B cell (primary cell): ENCODE measurements at regions not wholly inside any gene's neighbourhood (a gene's known extent, or its start where the extent isn't known, plus 50 kb on each side); places are given as distances from the start of the nearest gene placed in this dataset.

Source experiments
- ATAC-seq: fragments of 200-7000 bp; cut with Tn5 transposase; one replicate; pipeline ENCODE4 v1.10.0; 2021; ENCODE audit warnings: low read depth, mild to moderate bottlenecking, moderate number of reproducible peaks, moderate library complexity
- CTCF ChIA-PET: fragments of 350-600 bp; sonication (Branson Sonifier 250); formaldehyde crosslinking; loops from one replicate; lab custom pipeline; 2021; ENCODE audit warnings: antibody characterized with exemption, inconsistent platforms; lab: Charles Lee
- POLR2A ChIA-PET: fragments of 350-600 bp; sonication (Branson Sonifier 250); formaldehyde crosslinking; loops from one replicate; lab custom pipeline; 2021; ENCODE audit warnings: antibody characterized with exemption; lab: Charles Lee
- DNase-seq: peaks from one replicate; pipeline ENCODE4 v3.0.0; 2013
- H2AFZ ChIP-seq: 2 replicates; pipeline ENCODE4 v1.6.1; 2012; ENCODE audit warnings: mild to moderate bottlenecking, low read depth, low read length; ENCODE audit not compliant: insufficient read depth, poor library complexity, severe bottlenecking
- H3K27ac ChIP-seq, 2 donors: 1 replicate in 1 of 2; 2 replicates in 1 of 2; pipeline ENCODE4 v1.5.1; 2012 to 2013; ENCODE audit warnings: low read length in 2 of 2, mild to moderate bottlenecking in 2 of 2, moderate library complexity in 1 of 2
- H3K27me3 ChIP-seq, 4 experiments: fragments of 200-600 bp in 1 of 4; sonication (generic) in 1 of 4; replicated peaks in 1 of 4; 1 replicate in 2 of 4; 2 replicates in 2 of 4; pipeline versions ENCODE4 v1.6.1 to v1.7.0; 2013 to 2016; ENCODE audit warnings: low read length in 3 of 4, mild to moderate bottlenecking in 2 of 4, mixed read lengths in 1 of 4, moderate library complexity in 1 of 4; ENCODE audit not compliant: insufficient read depth in 4 of 4, control insufficient read depth in 3 of 4; ENCODE audit errors: control extremely low read depth in 1 of 4
- H3K36me3 ChIP-seq, 2 experiments: replicated peaks in 1 of 2; 1 replicate in 1 of 2; 2 replicates in 1 of 2; pipeline versions ENCODE4 v1.6.1 to v1.7.1; 2013; ENCODE audit warnings: low read length in 1 of 2; ENCODE audit not compliant: insufficient read depth in 2 of 2, control insufficient read depth in 1 of 2; ENCODE audit errors: control extremely low read depth in 1 of 2, extremely low read depth in 1 of 2
- H3K4me1 ChIP-seq, 2 donors: fragments of 200-600 bp in 1 of 2; sonication (generic) in 1 of 2; 1 replicate in 1 of 2; 2 replicates in 1 of 2; pipeline versions ENCODE4 v1.5.1 to v1.6.1; 2013 to 2017; ENCODE audit warnings: low read length in 2 of 2; ENCODE audit not compliant: control insufficient read depth in 2 of 2, insufficient read depth in 2 of 2
- H3K4me2 ChIP-seq: replicated peaks from 2 replicates; pipeline ENCODE3; 2012; ENCODE audit warnings: mild to moderate bottlenecking, low read depth, low read length; ENCODE audit not compliant: poor library complexity, severe bottlenecking
- H3K4me3 ChIP-seq, 5 experiments: fragments of 200-600 bp in 1 of 5; sonication (generic) in 1 of 5; 1 replicate in 3 of 5; 2 replicates in 2 of 5; pipeline versions ENCODE4 v1.5.1 to v1.7.0; 2011 to 2016; ENCODE audit warnings: low read length in 4 of 5, mild to moderate bottlenecking in 4 of 5, low read depth in 2 of 5, control low read depth in 1 of 5, moderate library complexity in 1 of 5; ENCODE audit not compliant: insufficient read depth in 1 of 5; ENCODE audit errors: control extremely low read depth in 1 of 5, extremely low read depth in 1 of 5
- H3K79me2 ChIP-seq: fragments of 200-600 bp; sonication (generic); one replicate; pipeline ENCODE4 v1.6.0; 2016; ENCODE audit warnings: low read length; ENCODE audit not compliant: control insufficient read depth, insufficient read depth
- H3K9ac ChIP-seq: fragments of 200-600 bp; sonication (generic); 2 replicates; pipeline ENCODE4 v1.6.1; 2017; ENCODE audit warnings: mild to moderate bottlenecking, low read length, moderate library complexity
- H3K9me3 ChIP-seq, 3 donors: one replicate each; pipeline versions ENCODE4 v1.6.1 to v1.7.1; 2013; ENCODE audit warnings: low read length in 2 of 3; ENCODE audit not compliant: control insufficient read depth in 2 of 3, insufficient read depth in 1 of 3; ENCODE audit errors: control extremely low read depth in 1 of 3
- H4K20me1 ChIP-seq: 2 replicates; pipeline ENCODE4 v1.6.0; 2012; ENCODE audit warnings: mild to moderate bottlenecking, low read length; ENCODE audit not compliant: insufficient read depth, control insufficient read depth, poor library complexity, severe bottlenecking
- H3K27ac Mint-ChIP-seq: one replicate; pipeline ENCODE4 v1.8.0; 2021; ENCODE audit warnings: mixed read lengths
- H3K27me3 Mint-ChIP-seq: one replicate; pipeline ENCODE4 v1.8.0; 2021; ENCODE audit warnings: mixed read lengths
- H3K4me1 Mint-ChIP-seq: one replicate; pipeline ENCODE4 v1.8.0; 2021; ENCODE audit warnings: mixed read lengths
- H3K4me3 Mint-ChIP-seq: one replicate; pipeline ENCODE4 v1.8.0; 2021; ENCODE audit warnings: mixed read lengths
- H3K9me3 Mint-ChIP-seq: one replicate; pipeline ENCODE4 v1.8.0; 2022; ENCODE audit warnings: mixed read lengths; ENCODE audit not compliant: insufficient read depth
- EZH2 ChIP-seq: IDR thresholded peaks from 2 replicates; pipeline ENCODE4 v1.6.1; 2012; ENCODE audit warnings: borderline replicate concordance, low read depth, mild to moderate bottlenecking, moderate library complexity, low read length; ENCODE audit not compliant: insufficient read depth, poor library complexity, severe bottlenecking
- WGBS: methylation state at CpG from one replicate; pipeline ENCODE4 v1.1.5; 2013; ENCODE audit warnings: missing lambda C conversion rate; ENCODE audit not compliant: insufficient coverage; 5-methylcytosine and 5-hydroxymethylcytosine counted together
- intact Hi-C: fragments of 100-400 bp; cut with micrococcal nuclease; formaldehyde crosslinking; loops from one replicate; pipeline ENCODE4 v1.10.0; 2022
- TF ChIP-seq, protein P1 (sequence below): fragments of 200-600 bp; IDR thresholded peaks from one replicate; pipeline ENCODE4 v1.8.0; 2022; ENCODE audit warnings: antibody characterized with exemption, mild to moderate bottlenecking

DNA sequence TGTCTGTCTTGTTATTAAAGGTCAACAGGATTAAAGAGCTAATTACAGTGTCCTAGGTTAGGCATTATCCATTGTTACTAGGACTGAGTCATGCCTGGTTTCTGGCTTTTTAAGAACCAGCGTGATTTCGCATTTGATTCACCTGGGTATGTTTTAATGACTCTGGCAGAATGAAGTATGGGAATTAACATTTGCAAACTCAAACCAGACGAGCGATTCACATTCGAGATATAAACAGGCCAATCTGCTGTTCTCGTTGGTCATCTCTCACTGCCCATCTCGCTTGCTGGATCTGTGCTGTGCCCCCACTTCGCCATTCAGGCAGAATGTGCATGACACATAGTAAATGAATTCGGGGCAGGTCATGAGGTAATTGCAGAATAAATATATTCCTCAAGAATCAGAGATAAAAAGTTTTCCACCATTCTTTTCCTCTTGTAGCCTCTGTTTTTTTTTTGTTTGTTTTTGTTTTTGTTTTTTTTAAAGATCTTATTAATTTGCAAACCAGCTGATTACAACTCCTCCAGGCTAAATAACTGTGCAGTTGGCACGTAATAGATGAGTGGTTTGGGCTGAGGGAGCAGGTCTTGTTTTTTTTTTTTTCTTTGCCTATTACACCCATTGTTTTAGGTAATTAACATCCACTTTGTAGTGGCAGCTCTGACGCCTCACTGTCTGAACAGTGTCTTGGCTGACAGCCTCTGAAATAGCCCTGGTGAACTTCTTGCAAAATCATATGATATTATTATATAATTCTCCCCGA, 313.5 kb upstream of the MSX2 start:
- Histone ChIP-seq H3K36me3 (no peaks in the 10 kb centered on the region), H2AFZ (no peak overlapping the region), H3K9me3 (peaks cover 0 to 2% (median 0%) of the 10 kb centered on the region in 3 donors), H3K79me2 (no peaks in the 10 kb centered on the region), H4K20me1 (no peaks in the 10 kb centered on the region), H3K4me1 (no peaks in the 10 kb centered on the region), H3K9ac (no peak overlapping the region), H3K4me2 (no peak overlapping the region), H3K27ac (no peak overlapping the region), H3K4me3 (no peak overlapping the region), H3K27me3 (no peaks in the 10 kb centered on the region)
- peaks cover 10% of the 10 kb centered on the region for H3K27me3 Mint-ChIP-seq
- TF ChIP-seq EZH2, result no peak
- TF ChIP-seq, protein P1, sequence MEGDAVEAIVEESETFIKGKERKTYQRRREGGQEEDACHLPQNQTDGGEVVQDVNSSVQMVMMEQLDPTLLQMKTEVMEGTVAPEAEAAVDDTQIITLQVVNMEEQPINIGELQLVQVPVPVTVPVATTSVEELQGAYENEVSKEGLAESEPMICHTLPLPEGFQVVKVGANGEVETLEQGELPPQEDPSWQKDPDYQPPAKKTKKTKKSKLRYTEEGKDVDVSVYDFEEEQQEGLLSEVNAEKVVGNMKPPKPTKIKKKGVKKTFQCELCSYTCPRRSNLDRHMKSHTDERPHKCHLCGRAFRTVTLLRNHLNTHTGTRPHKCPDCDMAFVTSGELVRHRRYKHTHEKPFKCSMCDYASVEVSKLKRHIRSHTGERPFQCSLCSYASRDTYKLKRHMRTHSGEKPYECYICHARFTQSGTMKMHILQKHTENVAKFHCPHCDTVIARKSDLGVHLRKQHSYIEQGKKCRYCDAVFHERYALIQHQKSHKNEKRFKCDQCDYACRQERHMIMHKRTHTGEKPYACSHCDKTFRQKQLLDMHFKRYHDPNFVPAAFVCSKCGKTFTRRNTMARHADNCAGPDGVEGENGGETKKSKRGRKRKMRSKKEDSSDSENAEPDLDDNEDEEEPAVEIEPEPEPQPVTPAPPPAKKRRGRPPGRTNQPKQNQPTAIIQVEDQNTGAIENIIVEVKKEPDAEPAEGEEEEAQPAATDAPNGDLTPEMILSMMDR, result no peak
- POLR2A ChIA-PET, result no interaction called here
- intact Hi-C loops, result no loop called here
- peaks cover 2% of the 10 kb centered on the region for H3K9me3 Mint-ChIP-seq
- WGBS, result 100% methylated on average over 8 of the region's 12 CpGs
- H3K4me3 Mint-ChIP-seq, result no peak overlapping the region
- ATAC-seq (no peak), DNase-seq (no peak)
- no peak overlapping the region for H3K27ac Mint-ChIP-seq
- CTCF ChIA-PET, result no interaction called here
- H3K4me1 Mint-ChIP-seq, result no peaks in the 10 kb centered on the region

DNA sequence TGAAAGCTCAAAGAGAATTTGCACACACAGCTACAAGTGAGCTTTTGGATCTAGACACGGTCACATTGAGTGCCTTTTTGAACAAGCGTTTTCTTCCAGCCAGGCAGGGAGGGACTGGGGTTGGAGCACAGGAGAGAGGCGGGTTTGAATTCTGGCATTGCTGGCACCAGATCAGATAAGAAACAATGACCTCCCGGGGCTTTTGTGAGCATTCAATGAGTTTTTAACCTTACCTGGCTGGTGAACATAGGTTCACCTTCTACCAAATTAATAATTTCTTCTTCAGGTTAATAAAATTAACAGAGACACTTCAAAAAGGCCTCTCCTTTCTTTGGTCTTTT, 312.9 kb upstream of the MSX2 start:
- ChIA-PET POLR2A (no interaction called here), CTCF (no interaction called here)
- Histone ChIP-seq H3K9me3 (peaks cover 0 to 5% (median 0%) of the 10 kb centered on the region in 3 donors), H3K36me3 (no peaks in the 10 kb centered on the region), H3K9ac (no peak overlapping the region), H3K4me2 (no peak overlapping the region), H3K4me1 (no peaks in the 10 kb centered on the region), H2AFZ (no peak overlapping the region), H3K27me3 (no peaks in the 10 kb centered on the region), H3K27ac (no peak overlapping the region), H4K20me1 (no peaks in the 10 kb centered on the region), H3K4me3 (no peak overlapping the region), H3K79me2 (no peaks in the 10 kb centered on the region)
- Mint-ChIP-seq H3K27ac (no peak overlapping the region), H3K4me3 (no peak overlapping the region), H3K9me3 (peaks cover 2% of the 10 kb centered on the region), H3K27me3 (peaks cover 10% of the 10 kb centered on the region), H3K4me1 (no peaks in the 10 kb centered on the region)
- WGBS, result 74% methylated on average over 3 of the region's 4 CpGs
- ATAC-seq, result no peak
- TF ChIP-seq, protein P1, result no peak
- no peak for DNase-seq
- intact Hi-C loops, result no loop called here
